A673 (cell line): ENCODE measurements at regions not wholly inside any gene's neighbourhood (a gene's known extent, or its start where the extent isn't known, plus 50 kb on each side); places are given as distances from the start of the nearest gene placed in this dataset.

Source experiments
- CTCF ChIP-seq: fragments of 300-800, 200-600 bp; sonication (generic); conservative IDR thresholded peaks from 2 replicates; pipeline ENCODE4 v1.5.1; 2017; ENCODE audit warnings: low read depth, mild to moderate bottlenecking, antibody characterized with exemption, low read length, moderate library complexity, mixed read lengths
- EZH2 ChIP-seq: fragments of 200-600 bp; sonication (generic); IDR thresholded peaks from 2 replicates; pipeline ENCODE4 v1.6.1; 2017; ENCODE audit warnings: borderline replicate concordance, low read depth, mild to moderate bottlenecking, mixed read lengths, antibody characterized with exemption, low read length; ENCODE audit not compliant: poor library complexity, severe bottlenecking

GRCh38 chr5:18507114-18507513 is 872.9 kb downstream of the TAF11L14 start:
- no peak for TF ChIP-seq CTCF
- TF ChIP-seq EZH2: no peak
